ENCODE measurements at regions not wholly inside any gene's neighbourhood (a gene's known extent, or its start where the extent isn't known, plus 50 kb on each side); places are given as distances from the start of the nearest gene placed in this dataset.

DNA sequence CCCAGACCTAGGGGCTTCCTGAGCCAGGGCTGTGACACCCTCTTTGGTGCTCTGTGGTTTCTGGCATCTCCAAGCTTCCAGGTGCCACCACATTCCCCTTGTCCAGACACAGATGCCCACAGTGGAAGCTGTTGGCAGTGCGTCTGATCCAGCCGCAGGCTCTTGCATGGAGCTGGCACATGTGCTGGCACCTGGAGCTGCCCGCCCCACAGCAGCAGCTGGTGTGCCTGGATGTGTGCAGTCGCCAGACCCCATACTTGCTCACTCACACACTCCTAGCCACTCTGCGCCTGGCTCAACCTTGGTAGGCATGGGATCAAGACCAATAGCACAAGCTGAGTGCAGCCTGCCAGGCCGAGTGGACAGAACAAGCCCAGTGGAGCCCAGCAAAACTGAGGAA is 106.5 kb downstream of the LYZL1 start:
- H3K27ac ChIP-seq, result no peak overlapping the region
- no peaks in the 10 kb centered on the region for H3K36me3 ChIP-seq (ENCODE audit: insufficient read depth)
- H3K9ac ChIP-seq, result no peak overlapping the region
- H3K4me3 ChIP-seq (IDR thresholded peaks at IDR 0.05; ENCODE audit: insufficient read depth, low read depth, low read length), result no peak overlapping the region
- no peaks in the 10 kb centered on the region for H4K20me1 ChIP-seq (ENCODE audit: insufficient read depth)
- no peak overlapping the region for H2AFZ ChIP-seq (ENCODE audit: low read depth)
- no peaks in the 10 kb centered on the region for H3K79me2 ChIP-seq (ENCODE audit: insufficient read depth, low read depth)
- no peaks in the 10 kb centered on the region for H3K4me1 ChIP-seq (ENCODE audit: low read depth, poor library complexity, severe bottlenecking)
- TF ChIP-seq, protein P1, sequence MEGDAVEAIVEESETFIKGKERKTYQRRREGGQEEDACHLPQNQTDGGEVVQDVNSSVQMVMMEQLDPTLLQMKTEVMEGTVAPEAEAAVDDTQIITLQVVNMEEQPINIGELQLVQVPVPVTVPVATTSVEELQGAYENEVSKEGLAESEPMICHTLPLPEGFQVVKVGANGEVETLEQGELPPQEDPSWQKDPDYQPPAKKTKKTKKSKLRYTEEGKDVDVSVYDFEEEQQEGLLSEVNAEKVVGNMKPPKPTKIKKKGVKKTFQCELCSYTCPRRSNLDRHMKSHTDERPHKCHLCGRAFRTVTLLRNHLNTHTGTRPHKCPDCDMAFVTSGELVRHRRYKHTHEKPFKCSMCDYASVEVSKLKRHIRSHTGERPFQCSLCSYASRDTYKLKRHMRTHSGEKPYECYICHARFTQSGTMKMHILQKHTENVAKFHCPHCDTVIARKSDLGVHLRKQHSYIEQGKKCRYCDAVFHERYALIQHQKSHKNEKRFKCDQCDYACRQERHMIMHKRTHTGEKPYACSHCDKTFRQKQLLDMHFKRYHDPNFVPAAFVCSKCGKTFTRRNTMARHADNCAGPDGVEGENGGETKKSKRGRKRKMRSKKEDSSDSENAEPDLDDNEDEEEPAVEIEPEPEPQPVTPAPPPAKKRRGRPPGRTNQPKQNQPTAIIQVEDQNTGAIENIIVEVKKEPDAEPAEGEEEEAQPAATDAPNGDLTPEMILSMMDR (conservative IDR thresholded peaks at IDR 0.05; ENCODE audit: low read depth, low read length), result no peak
- no peaks in the 10 kb centered on the region for H3K27me3 ChIP-seq (ENCODE audit: insufficient read depth, low read depth)
- H3K4me2 ChIP-seq, result no peak overlapping the region

GRCh38 chr10:29397221-29397620 is 108.4 kb downstream of the LYZL1 start:
- H3K4me1 ChIP-seq (ENCODE audit: low read depth, poor library complexity, severe bottlenecking), result no peaks in the 10 kb centered on the region
- no peak overlapping the region for H3K4me3 ChIP-seq (IDR thresholded peaks at IDR 0.05; ENCODE audit: insufficient read depth, low read depth, low read length)

DNA sequence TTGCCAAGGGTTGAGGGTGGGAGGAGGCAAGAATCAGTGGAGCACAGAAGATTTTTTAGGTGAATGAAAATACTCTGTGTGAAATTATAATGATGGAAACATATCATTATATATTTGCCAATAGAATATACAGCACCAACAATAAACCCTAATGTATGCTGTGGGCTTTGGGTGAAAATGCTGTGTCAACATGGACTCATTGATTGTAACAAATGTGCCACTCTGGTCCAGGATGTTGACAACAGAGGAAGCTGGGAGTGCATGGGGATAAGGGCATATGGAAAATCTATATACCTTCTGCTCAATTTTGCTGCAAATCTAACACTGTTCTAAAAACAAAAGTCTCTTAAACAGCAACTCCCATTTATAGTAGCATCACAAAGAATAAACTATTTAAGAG is 114.3 kb downstream of the LYZL1 start:
- Histone ChIP-seq H3K4me3 (IDR thresholded peaks at IDR 0.05; ENCODE audit: insufficient read depth, low read depth, low read length) (no peak overlapping the region), H3K36me3 (ENCODE audit: insufficient read depth) (no peaks in the 10 kb centered on the region), H3K27ac (no peak overlapping the region), H2AFZ (ENCODE audit: low read depth) (no peak overlapping the region), H3K4me2 (no peak overlapping the region), H3K9ac (no peak overlapping the region), H3K79me2 (ENCODE audit: insufficient read depth, low read depth) (no peaks in the 10 kb centered on the region), H4K20me1 (ENCODE audit: insufficient read depth) (no peaks in the 10 kb centered on the region), H3K27me3 (ENCODE audit: insufficient read depth, low read depth) (no peaks in the 10 kb centered on the region), H3K4me1 (ENCODE audit: low read depth, poor library complexity, severe bottlenecking) (no peaks in the 10 kb centered on the region)
- TF ChIP-seq, protein P1 (conservative IDR thresholded peaks at IDR 0.05; ENCODE audit: low read depth, low read length), result no peak

More at GRCh38 chr10:29397221-29397620, 108.4 kb downstream of the LYZL1 start:
- TF ChIP-seq, protein P1 (conservative IDR thresholded peaks at IDR 0.05; ENCODE audit: low read depth, low read length), result no peak
- Histone ChIP-seq H3K27me3 (ENCODE audit: insufficient read depth, low read depth) (no peaks in the 10 kb centered on the region), H3K27ac (no peak overlapping the region), H3K79me2 (ENCODE audit: insufficient read depth, low read depth) (no peaks in the 10 kb centered on the region), H2AFZ (ENCODE audit: low read depth) (no peak overlapping the region), H3K9ac (no peak overlapping the region), H4K20me1 (ENCODE audit: insufficient read depth) (no peaks in the 10 kb centered on the region), H3K36me3 (ENCODE audit: insufficient read depth) (no peaks in the 10 kb centered on the region), H3K4me2 (no peak overlapping the region)

DNA sequence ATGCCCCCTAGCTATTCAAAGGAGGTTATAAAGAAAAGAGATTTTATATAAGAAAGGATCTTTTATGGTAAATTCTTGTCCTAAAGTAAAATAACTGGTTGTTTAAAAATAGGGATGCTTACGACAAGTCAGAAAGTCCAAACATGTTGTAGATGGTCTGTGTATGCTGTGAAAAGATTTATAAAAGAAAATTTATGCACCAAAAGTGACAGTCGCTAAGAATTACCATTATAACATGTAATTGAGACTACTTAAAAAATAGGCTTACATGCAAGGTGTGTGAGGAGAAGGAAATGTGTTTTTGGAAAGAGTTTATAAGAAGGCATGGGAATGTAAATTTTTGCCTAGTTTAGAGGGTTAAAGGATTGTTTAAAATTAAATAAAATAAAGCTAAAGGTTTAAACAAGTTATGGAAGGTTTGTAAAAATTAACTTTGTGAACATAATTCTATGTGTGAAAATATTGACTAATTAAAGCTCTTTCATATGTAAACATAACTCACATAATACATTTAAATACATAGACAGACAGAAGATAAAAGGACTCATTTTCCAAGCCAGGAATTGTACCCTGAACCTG is 118.5 kb downstream of the LYZL1 start:
- H4K20me1 ChIP-seq (ENCODE audit: insufficient read depth), result no peaks in the 10 kb centered on the region
- H3K79me2 ChIP-seq (ENCODE audit: insufficient read depth, low read depth), result peaks cover 8% of the 10 kb centered on the region; the same call in 1 of the 2 replicates
- no peaks in the 10 kb centered on the region for H3K27me3 ChIP-seq (ENCODE audit: insufficient read depth, low read depth)
- no peak overlapping the region for H3K4me2 ChIP-seq
- no peak overlapping the region for H2AFZ ChIP-seq (ENCODE audit: low read depth)
- no peak overlapping the region for H3K4me3 ChIP-seq (IDR thresholded peaks at IDR 0.05; ENCODE audit: insufficient read depth, low read depth, low read length)
- no peak overlapping the region for H3K27ac ChIP-seq
- no peaks in the 10 kb centered on the region for H3K36me3 ChIP-seq (ENCODE audit: insufficient read depth)
- H3K9ac ChIP-seq, result no peak overlapping the region
- TF ChIP-seq, protein P1 (conservative IDR thresholded peaks at IDR 0.05; ENCODE audit: low read depth, low read length), result no peak
- peaks cover 2% of the 10 kb centered on the region for H3K4me1 ChIP-seq (ENCODE audit: low read depth, poor library complexity, severe bottlenecking)
